Liver (tissue), 8 donors: ENCODE measurements at regions not wholly inside any gene's neighbourhood (a gene's known extent, or its start where the extent isn't known, plus 50 kb on each side); places are given as distances from the start of the nearest gene placed in this dataset.

Source experiments
- DNase-seq: peaks from one replicate; pipeline ENCODE4 v3.0.0-alpha.2; 2017; ENCODE audit warnings: low spot score
- H3K27ac ChIP-seq, 2 donors: one replicate each; pipeline ENCODE4 v1.7.0; 2013; ENCODE audit warnings: inconsistent platforms in 2 of 2, low read length in 2 of 2, control low read depth in 1 of 2, low read depth in 1 of 2, mild to moderate bottlenecking in 1 of 2
- H3K27me3 ChIP-seq, 4 donors: one replicate each; pipeline versions ENCODE4 v1.6.1 to v1.7.0; 2013; ENCODE audit warnings: low read length in 3 of 4, inconsistent platforms in 1 of 4, mild to moderate bottlenecking in 1 of 4, moderate library complexity in 1 of 4; ENCODE audit not compliant: control insufficient read depth in 4 of 4, insufficient read depth in 4 of 4
- H3K36me3 ChIP-seq, 4 donors: one replicate each; pipeline versions ENCODE4 v1.6.1 to v1.7.0; 2013; ENCODE audit warnings: low read length in 3 of 4, mild to moderate bottlenecking in 3 of 4, low read depth in 1 of 4, moderate library complexity in 1 of 4; ENCODE audit not compliant: control insufficient read depth in 4 of 4, insufficient read depth in 3 of 4
- H3K4me1 ChIP-seq, 4 donors: one replicate each; pipeline versions ENCODE4 v1.6.1 to v1.7.0; 2013; ENCODE audit warnings: low read length in 3 of 4, mild to moderate bottlenecking in 3 of 4, moderate library complexity in 1 of 4; ENCODE audit not compliant: control insufficient read depth in 4 of 4, insufficient read depth in 4 of 4
- H3K4me3 ChIP-seq, 3 donors: one replicate each; pipeline versions ENCODE4 v1.6.1 to v1.7.0; 2013; ENCODE audit warnings: low read length in 3 of 3, control low read depth in 1 of 3, low read depth in 1 of 3, mild to moderate bottlenecking in 1 of 3
- H3K9ac ChIP-seq, 2 donors: one replicate each; pipeline ENCODE4 v1.7.0; 2013; ENCODE audit warnings: low read length in 2 of 2, mild to moderate bottlenecking in 2 of 2, moderate library complexity in 2 of 2, control low read depth in 1 of 2, low read depth in 1 of 2
- H3K9me3 ChIP-seq, 4 donors: one replicate each; pipeline versions ENCODE4 v1.6.1 to v1.7.0; 2013; ENCODE audit warnings: low read length in 3 of 4; ENCODE audit not compliant: control insufficient read depth in 4 of 4
- CTCF ChIP-seq: fragments of 150-350 bp; IDR thresholded peaks from 2 replicates; pipeline ENCODE4 v1.5.1; 2017; ENCODE audit warnings: improper control_type of control experiment, low read depth, low read length; ENCODE audit not compliant: missing input control
- EGR1 ChIP-seq, 2 donors: IDR thresholded peaks; 2 replicates each; pipeline ENCODE4 v1.6.1; 2016 to 2018; ENCODE audit warnings: antibody characterized with exemption in 2 of 2, low read depth in 2 of 2
- FOXA2 ChIP-seq: IDR thresholded peaks from 2 replicates; pipeline ENCODE4 v1.6.1; 2016; ENCODE audit warnings: antibody characterized with exemption
- GABPA ChIP-seq, 2 donors: IDR thresholded peaks in 1 of 2; conservative IDR thresholded peaks in 1 of 2; 2 replicates each; pipeline ENCODE4 v1.6.1; 2016; ENCODE audit warnings: antibody characterized with exemption in 2 of 2, mild to moderate bottlenecking in 1 of 2, moderate library complexity in 1 of 2
- HNF4A ChIP-seq, 2 donors: conservative IDR thresholded peaks; 2 replicates each; pipeline ENCODE4 v1.6.1; 2016; ENCODE audit warnings: antibody characterized with exemption in 2 of 2, mild to moderate bottlenecking in 2 of 2
- HNF4G ChIP-seq: IDR thresholded peaks from 2 replicates; pipeline ENCODE4 v1.6.1; 2016; ENCODE audit warnings: antibody characterized with exemption
- JUND ChIP-seq, 2 donors: IDR thresholded peaks; 2 replicates each; pipeline ENCODE4 v1.6.1; 2016; ENCODE audit warnings: antibody characterized with exemption in 2 of 2
- MAX ChIP-seq: IDR thresholded peaks from 2 replicates; pipeline ENCODE4 v1.6.1; 2016; ENCODE audit warnings: antibody characterized with exemption
- RAD21 ChIP-seq, 2 donors: IDR thresholded peaks; 2 replicates each; pipeline ENCODE4 v1.6.1; 2016; ENCODE audit warnings: antibody characterized with exemption in 2 of 2, mild to moderate bottlenecking in 2 of 2
- REST ChIP-seq: IDR thresholded peaks from 2 replicates; pipeline ENCODE4 v1.6.1; 2016; ENCODE audit warnings: antibody characterized with exemption, mild to moderate bottlenecking
- RXRA ChIP-seq, 2 donors: IDR thresholded peaks; 2 replicates each; pipeline ENCODE4 v1.6.1; 2017 to 2018; ENCODE audit warnings: antibody characterized with exemption in 2 of 2, mild to moderate bottlenecking in 1 of 2
- SP1 ChIP-seq: IDR thresholded peaks from 2 replicates; pipeline ENCODE4 v1.6.1; 2018; ENCODE audit warnings: antibody characterized with exemption, mild to moderate bottlenecking
- TAF1 ChIP-seq: conservative IDR thresholded peaks from 2 replicates; pipeline ENCODE4 v1.6.1; 2016; ENCODE audit warnings: antibody characterized with exemption, mild to moderate bottlenecking
- YY1 ChIP-seq: IDR thresholded peaks from 2 replicates; pipeline ENCODE4 v1.6.1; 2016; ENCODE audit warnings: antibody characterized with exemption, mild to moderate bottlenecking
- WGBS: extraction: QIAGEN DNeasy Blood & Tissue Kit; methylation state at CpG from one replicate; pipeline ENCODE4 v1.1.7; 2013; 5-methylcytosine and 5-hydroxymethylcytosine counted together
- TF ChIP-seq, protein P1 (sequence below): IDR thresholded peaks from 2 replicates; pipeline ENCODE4 v1.6.1; 2016; ENCODE audit warnings: antibody characterized with exemption
- TF ChIP-seq, protein P2 (sequence below): IDR thresholded peaks from 2 replicates; pipeline ENCODE4 v1.6.1; 2016; ENCODE audit warnings: antibody characterized with exemption
- donor health status: healthy.
- donor health status: healthy.
- donor health status: healthy.
- donor health status: healthy.
- donor health status: healthy.

- no peak for DNase-seq
- 56% methylated on average over 2 of the region's 2 CpGs for WGBS
- TF ChIP-seq, protein P1, sequence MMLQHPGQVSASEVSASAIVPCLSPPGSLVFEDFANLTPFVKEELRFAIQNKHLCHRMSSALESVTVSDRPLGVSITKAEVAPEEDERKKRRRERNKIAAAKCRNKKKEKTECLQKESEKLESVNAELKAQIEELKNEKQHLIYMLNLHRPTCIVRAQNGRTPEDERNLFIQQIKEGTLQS = no peak
- no peak for TF ChIP-seq MAX
- TF ChIP-seq RXRA (IDR thresholded peaks at IDR 0.05) = no peak
- TF ChIP-seq GABPA (IDR thresholded peaks at IDR 0.05 in 1 of 2, conservative IDR thresholded peaks at IDR 0.05 in 1 of 2) = no peak
- no peak for TF ChIP-seq CTCF
- TF ChIP-seq HNF4G = no peak
- no peak for TF ChIP-seq YY1
- no peak for TF ChIP-seq FOXA2
- no peak for TF ChIP-seq JUND (IDR thresholded peaks at IDR 0.05)
- no peak for TF ChIP-seq EGR1 (IDR thresholded peaks at IDR 0.05; ENCODE audit: low read depth in 2 of 2)
- no peak for TF ChIP-seq RAD21 (IDR thresholded peaks at IDR 0.05)
- TF ChIP-seq, protein P2, sequence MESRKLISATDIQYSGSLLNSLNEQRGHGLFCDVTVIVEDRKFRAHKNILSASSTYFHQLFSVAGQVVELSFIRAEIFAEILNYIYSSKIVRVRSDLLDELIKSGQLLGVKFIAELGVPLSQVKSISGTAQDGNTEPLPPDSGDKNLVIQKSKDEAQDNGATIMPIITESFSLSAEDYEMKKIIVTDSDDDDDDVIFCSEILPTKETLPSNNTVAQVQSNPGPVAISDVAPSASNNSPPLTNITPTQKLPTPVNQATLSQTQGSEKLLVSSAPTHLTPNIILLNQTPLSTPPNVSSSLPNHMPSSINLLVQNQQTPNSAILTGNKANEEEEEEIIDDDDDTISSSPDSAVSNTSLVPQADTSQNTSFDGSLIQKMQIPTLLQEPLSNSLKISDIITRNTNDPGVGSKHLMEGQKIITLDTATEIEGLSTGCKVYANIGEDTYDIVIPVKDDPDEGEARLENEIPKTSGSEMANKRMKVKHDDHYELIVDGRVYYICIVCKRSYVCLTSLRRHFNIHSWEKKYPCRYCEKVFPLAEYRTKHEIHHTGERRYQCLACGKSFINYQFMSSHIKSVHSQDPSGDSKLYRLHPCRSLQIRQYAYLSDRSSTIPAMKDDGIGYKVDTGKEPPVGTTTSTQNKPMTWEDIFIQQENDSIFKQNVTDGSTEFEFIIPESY = no peak
- TF ChIP-seq TAF1 = no peak
- TF ChIP-seq SP1 = no peak
- TF ChIP-seq HNF4A (conservative IDR thresholded peaks at IDR 0.05) = no peak
- no peak overlapping the region for H3K4me3 ChIP-seq
- no peaks in the 10 kb centered on the region for H3K36me3 ChIP-seq
- H3K27ac ChIP-seq = no peak overlapping the region
- H3K9me3 ChIP-seq = peaks cover 0 to 1% (median 0%) of the 10 kb centered on the region in 4 donors
- no peaks in the 10 kb centered on the region for H3K4me1 ChIP-seq
- H3K9ac ChIP-seq = no peak overlapping the region
- no peaks in the 10 kb centered on the region for H3K27me3 ChIP-seq
These were observed 513.9 kb downstream of the ARAP2 start for GRCh38 chr4:35730414-35730813.

DNA sequence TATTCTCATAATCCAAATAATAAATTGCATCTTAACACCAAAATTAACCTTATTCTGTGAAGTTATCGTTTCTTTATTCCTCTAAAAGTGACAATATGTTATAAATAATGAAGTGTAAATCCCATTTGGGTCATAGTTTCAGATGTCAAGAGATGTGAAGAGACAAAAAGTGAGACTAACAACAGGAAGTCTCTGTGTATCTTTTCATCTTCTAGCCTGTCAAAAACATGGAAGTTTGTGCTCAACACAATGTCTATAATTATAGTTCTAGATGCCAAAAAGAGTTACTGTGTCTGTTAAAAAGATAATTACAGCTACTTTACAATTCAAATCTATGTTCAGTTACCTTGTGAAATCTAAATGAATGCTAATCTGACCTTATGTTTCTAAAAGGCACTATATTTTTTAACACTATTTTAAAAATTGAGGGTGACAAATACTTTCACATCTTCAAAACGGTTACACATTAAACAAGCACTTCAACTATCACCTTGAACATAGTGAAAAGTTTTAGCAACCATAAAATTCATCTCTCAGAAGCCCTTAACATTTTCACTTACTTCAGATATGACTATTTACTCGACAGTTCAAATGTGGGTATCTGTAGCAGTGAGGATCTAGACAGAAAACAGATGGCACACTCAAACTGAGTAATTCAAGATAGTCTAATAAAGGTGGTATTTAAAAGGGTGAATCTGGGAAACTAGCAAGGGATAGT, 509.8 kb downstream of the ARAP2 start:
- no peak overlapping the region for H3K27ac ChIP-seq
- H3K27me3 ChIP-seq = no peaks in the 10 kb centered on the region
- TF ChIP-seq CTCF (no peak), EGR1 (IDR thresholded peaks at IDR 0.05; ENCODE audit: low read depth in 2 of 2) (no peak), JUND (IDR thresholded peaks at IDR 0.05) (no peak), REST (no peak)
- H3K4me1 ChIP-seq = no peaks in the 10 kb centered on the region
- no peaks in the 10 kb centered on the region for H3K36me3 ChIP-seq
- WGBS = 62% methylated on average over 3 of the region's 3 CpGs
- DNase-seq = no peak
- H3K4me3 ChIP-seq = no peak overlapping the region
- peaks cover 0 to 2% (median 0%) of the 10 kb centered on the region in 4 donors for H3K9me3 ChIP-seq
- no peak overlapping the region for H3K9ac ChIP-seq
